Caco-2 (cell line): ENCODE measurements at regions not wholly inside any gene's neighbourhood (a gene's known extent, or its start where the extent isn't known, plus 50 kb on each side); places are given as distances from the start of the nearest gene placed in this dataset.

Experiments
- BruUV-seq: library from RNA; stranded (reverse); fragments of 400-500 nt; replicated peaks from 2 replicates; lab custom pipeline; 2021; lab: Mats Ljungman, UMichigan
- CTCF ChIA-PET: fragments of 300-600 bp; sonication (Branson Sonifier 250); formaldehyde crosslinking; loops from one replicate; lab custom pipeline; 2022; ENCODE audit warnings: antibody characterized with exemption; lab: Charles Lee
- POLR2A ChIA-PET: fragments of 300-600 bp; sonication (Branson Sonifier 250); formaldehyde crosslinking; loops from one replicate; lab custom pipeline; 2022; ENCODE audit warnings: antibody characterized with exemption; lab: Charles Lee
- DNase-seq, 2 experiments: peaks; one replicate each; pipeline versions ENCODE4 v3.0.0 to v3.0.0-alpha.2; 2020 to 2022
- H3K27me3 ChIP-seq: replicated peaks from 2 replicates; pipeline ENCODE4 v1.6.0; 2011; ENCODE audit warnings: low read length; ENCODE audit not compliant: control insufficient read depth, insufficient read depth
- H3K36me3 ChIP-seq: 2 replicates; pipeline ENCODE4 v1.5.1; 2011; ENCODE audit warnings: low read length; ENCODE audit not compliant: control insufficient read depth, insufficient read depth
- H3K4me1 ChIP-seq: fragments of 250-450 bp; sonication (Bioruptor Pico); 2 replicates; pipeline ENCODE4 v1.5.1; 2020; ENCODE audit warnings: mild to moderate bottlenecking
- H3K4me3 ChIP-seq: 2 replicates; pipeline ENCODE4 v1.5.1; 2011; ENCODE audit warnings: low read depth, mild to moderate bottlenecking, control low read depth, low read length
- H3K9me3 ChIP-seq: fragments of 250-450 bp; sonication (Bioruptor Pico); 2 replicates; pipeline ENCODE4 v1.5.1; 2020; ENCODE audit warnings: mild to moderate bottlenecking, moderate library complexity
- H3K27ac Mint-ChIP-seq: one replicate; pipeline ENCODE4 v1.8.0; 2022; ENCODE audit warnings: mixed read lengths; ENCODE audit not compliant: unreplicated experiment
- H3K27me3 Mint-ChIP-seq: one replicate; pipeline ENCODE4 v1.8.0; 2022; ENCODE audit warnings: mixed read lengths; ENCODE audit not compliant: insufficient read depth, unreplicated experiment
- H3K36me3 Mint-ChIP-seq: one replicate; pipeline ENCODE4 v1.8.0; 2022; ENCODE audit warnings: mild to moderate bottlenecking, mixed read lengths; ENCODE audit not compliant: insufficient read depth, unreplicated experiment
- H3K4me1 Mint-ChIP-seq: one replicate; pipeline ENCODE4 v1.8.0; 2022; ENCODE audit warnings: low read depth, mixed read lengths; ENCODE audit not compliant: unreplicated experiment
- H3K4me3 Mint-ChIP-seq: one replicate; pipeline ENCODE4 v1.8.0; 2022; ENCODE audit warnings: mild to moderate bottlenecking, moderate library complexity, mixed read lengths; ENCODE audit not compliant: unreplicated experiment
- H3K9me3 Mint-ChIP-seq: one replicate; pipeline ENCODE4 v1.8.0; 2022; ENCODE audit warnings: mixed read lengths; ENCODE audit not compliant: unreplicated experiment
- intact Hi-C: fragments of 100-400 bp; cut with micrococcal nuclease; formaldehyde crosslinking; loops from one replicate; pipeline ENCODE4 v1.10.0; 2022; ENCODE audit not compliant: unreplicated experiment
- TF ChIP-seq, protein P1 (sequence below), 2 experiments: fragments of 200-600 bp in 1 of 2; IDR thresholded peaks; 1 replicate in 1 of 2; 2 replicates in 1 of 2; pipeline versions ENCODE4 v1.5.1 to v1.8.0; 2011 to 2022; ENCODE audit warnings: antibody characterized with exemption in 1 of 2, control low read depth in 1 of 2, inconsistent platforms in 1 of 2, low read depth in 1 of 2, low read length in 1 of 2, mild to moderate bottlenecking in 1 of 2, moderate library complexity in 1 of 2; ENCODE audit not compliant: insufficient read depth in 1 of 2, severe bottlenecking in 1 of 2, unreplicated experiment in 1 of 2

DNA sequence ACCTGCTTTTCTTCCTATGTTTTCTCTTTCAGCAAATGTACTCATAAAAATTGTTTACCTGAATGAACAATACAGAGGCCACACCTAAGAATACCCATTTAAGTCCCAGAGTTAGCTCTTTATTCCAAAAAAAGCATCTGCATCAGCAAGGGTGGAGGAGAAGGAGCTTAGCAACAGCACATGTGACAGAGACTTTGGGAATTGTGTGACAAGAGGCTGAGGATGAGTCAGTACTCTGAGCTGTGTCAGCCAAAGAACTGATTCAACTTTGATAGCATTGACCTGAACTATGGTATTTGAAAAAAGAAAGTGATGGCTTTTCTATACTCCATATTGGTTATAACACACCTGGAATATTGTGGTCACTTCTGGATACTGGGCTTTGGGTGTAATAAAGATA is 162.7 kb downstream of the ZNF648 start:
- Mint-ChIP-seq H3K4me1 (no peaks in the 10 kb centered on the region), H3K4me3 (no peak overlapping the region), H3K27ac (no peak overlapping the region), H3K9me3 (no peaks in the 10 kb centered on the region), H3K27me3 (peaks cover 4% of the 10 kb centered on the region), H3K36me3 (no peaks in the 10 kb centered on the region)
- Histone ChIP-seq H3K27me3 (no peaks in the 10 kb centered on the region), H3K9me3 (no peaks in the 10 kb centered on the region), H3K4me1 (no peaks in the 10 kb centered on the region), H3K36me3 (no peaks in the 10 kb centered on the region), H3K4me3 (no peak overlapping the region)
- intact Hi-C loops = no loop called here
- DNase-seq = no peak
- ChIA-PET POLR2A (no interaction called here), CTCF (interaction anchor here (0.7 kb wide), 1 partner anchor 38 kb away, joined by 3 read pairs; no protein-coding TSS in a partner anchor)
- BruUV-seq = no TSS peak
- TF ChIP-seq, protein P1, sequence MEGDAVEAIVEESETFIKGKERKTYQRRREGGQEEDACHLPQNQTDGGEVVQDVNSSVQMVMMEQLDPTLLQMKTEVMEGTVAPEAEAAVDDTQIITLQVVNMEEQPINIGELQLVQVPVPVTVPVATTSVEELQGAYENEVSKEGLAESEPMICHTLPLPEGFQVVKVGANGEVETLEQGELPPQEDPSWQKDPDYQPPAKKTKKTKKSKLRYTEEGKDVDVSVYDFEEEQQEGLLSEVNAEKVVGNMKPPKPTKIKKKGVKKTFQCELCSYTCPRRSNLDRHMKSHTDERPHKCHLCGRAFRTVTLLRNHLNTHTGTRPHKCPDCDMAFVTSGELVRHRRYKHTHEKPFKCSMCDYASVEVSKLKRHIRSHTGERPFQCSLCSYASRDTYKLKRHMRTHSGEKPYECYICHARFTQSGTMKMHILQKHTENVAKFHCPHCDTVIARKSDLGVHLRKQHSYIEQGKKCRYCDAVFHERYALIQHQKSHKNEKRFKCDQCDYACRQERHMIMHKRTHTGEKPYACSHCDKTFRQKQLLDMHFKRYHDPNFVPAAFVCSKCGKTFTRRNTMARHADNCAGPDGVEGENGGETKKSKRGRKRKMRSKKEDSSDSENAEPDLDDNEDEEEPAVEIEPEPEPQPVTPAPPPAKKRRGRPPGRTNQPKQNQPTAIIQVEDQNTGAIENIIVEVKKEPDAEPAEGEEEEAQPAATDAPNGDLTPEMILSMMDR (IDR thresholded peaks at IDR 0.05; ENCODE audit: insufficient read depth in 1 of 2, low read depth in 1 of 2, low read length in 1 of 2, severe bottlenecking in 1 of 2, unreplicated experiment in 1 of 2) = no peak

DNA sequence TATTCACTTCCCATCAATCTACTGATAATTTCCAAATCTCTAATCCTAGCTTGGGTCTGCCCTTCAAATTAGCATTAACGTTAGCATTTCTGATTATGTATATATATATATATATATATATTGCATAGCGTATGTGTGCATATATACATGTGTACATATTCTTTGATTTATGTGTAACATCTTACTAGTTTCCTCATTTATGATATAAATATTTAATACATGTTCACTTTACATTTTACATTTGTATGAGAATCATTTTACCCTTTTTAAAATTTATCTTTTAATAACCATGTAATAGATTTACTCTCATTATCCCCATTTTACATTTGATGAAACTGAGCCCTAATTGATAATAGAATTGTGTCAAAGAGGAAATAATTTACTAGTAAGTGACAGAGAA is 164.7 kb downstream of the ZNF648 start:
- H3K9me3 ChIP-seq = no peaks in the 10 kb centered on the region
- no TSS peak for BruUV-seq
- H3K36me3 ChIP-seq = no peaks in the 10 kb centered on the region
- Mint-ChIP-seq H3K36me3 (no peaks in the 10 kb centered on the region), H3K9me3 (no peaks in the 10 kb centered on the region), H3K27ac (no peak overlapping the region), H3K4me1 (no peaks in the 10 kb centered on the region), H3K27me3 (peaks cover 4% of the 10 kb centered on the region), H3K4me3 (no peak overlapping the region)
- intact Hi-C loops = no loop called here
- no peak overlapping the region for H3K4me3 ChIP-seq
- no peaks in the 10 kb centered on the region for H3K4me1 ChIP-seq
- POLR2A ChIA-PET = no interaction called here
- TF ChIP-seq, protein P1 (IDR thresholded peaks at IDR 0.05; ENCODE audit: insufficient read depth in 1 of 2, low read depth in 1 of 2, low read length in 1 of 2, severe bottlenecking in 1 of 2, unreplicated experiment in 1 of 2) = no peak
- DNase-seq = no peak
- CTCF ChIA-PET = no interaction called here
- no peaks in the 10 kb centered on the region for H3K27me3 ChIP-seq

- Histone ChIP-seq H3K36me3 (no peaks in the 10 kb centered on the region), H3K4me1 (no peaks in the 10 kb centered on the region), H3K9me3 (no peaks in the 10 kb centered on the region), H3K4me3 (no peak overlapping the region), H3K27me3 (no peaks in the 10 kb centered on the region)
- H3K4me1 Mint-ChIP-seq = no peaks in the 10 kb centered on the region
- no peak overlapping the region for H3K27ac Mint-ChIP-seq
- BruUV-seq = no TSS peak
- H3K9me3 Mint-ChIP-seq = no peaks in the 10 kb centered on the region
- POLR2A ChIA-PET = no interaction called here
- CTCF ChIA-PET = no interaction called here
- H3K4me3 Mint-ChIP-seq = no peak overlapping the region
- no peak for DNase-seq
- intact Hi-C loops = no loop called here
- TF ChIP-seq, protein P1 (IDR thresholded peaks at IDR 0.05; ENCODE audit: insufficient read depth in 1 of 2, low read depth in 1 of 2, low read length in 1 of 2, severe bottlenecking in 1 of 2, unreplicated experiment in 1 of 2) = no peak
- peaks cover 4% of the 10 kb centered on the region for H3K27me3 Mint-ChIP-seq
- no peaks in the 10 kb centered on the region for H3K36me3 Mint-ChIP-seq
Measured at GRCh38 chr1:181894439-181894859, 167.1 kb downstream of the ZNF648 start.
